GM21723 (cell line): ENCODE measurements at regions not wholly inside any gene's neighbourhood (a gene's known extent, or its start where the extent isn't known, plus 50 kb on each side); places are given as distances from the start of the nearest gene placed in this dataset.
"Not testable (repeated sequence)": the region's sequence is repeated elsewhere in the genome, so short reads cannot be mapped to it uniquely, and the experiment has no call there.

Source experiments
- ATAC-seq: cut with Tn5 transposase; IDR thresholded peaks from one replicate; pipeline ENCODE4 v1.9.1; 2021; ENCODE audit warnings: mild to moderate bottlenecking, moderate library complexity; ENCODE audit not compliant: unreplicated experiment

DNA sequence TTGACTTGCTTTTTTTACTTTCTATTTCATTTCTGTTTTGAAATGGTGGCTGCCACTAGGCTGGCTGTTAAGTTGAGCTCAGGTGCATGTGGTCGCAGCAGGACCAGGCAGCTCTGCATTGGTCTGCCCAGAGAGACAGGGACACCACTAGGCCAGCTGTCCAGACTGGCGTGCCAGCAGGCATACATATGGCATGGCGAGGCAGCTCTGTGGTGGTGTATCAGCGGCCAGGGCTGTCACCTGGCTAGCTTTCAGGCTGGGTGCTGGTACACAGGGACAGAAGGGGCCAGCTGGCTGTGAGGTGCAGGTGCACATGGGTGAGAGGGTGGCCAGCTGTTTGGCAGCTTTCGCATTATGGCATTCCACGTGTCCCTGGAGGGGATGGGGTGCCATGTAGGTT lies 654.0 kb upstream of the ACO1 start:
- ATAC-seq, result no peak

DNA sequence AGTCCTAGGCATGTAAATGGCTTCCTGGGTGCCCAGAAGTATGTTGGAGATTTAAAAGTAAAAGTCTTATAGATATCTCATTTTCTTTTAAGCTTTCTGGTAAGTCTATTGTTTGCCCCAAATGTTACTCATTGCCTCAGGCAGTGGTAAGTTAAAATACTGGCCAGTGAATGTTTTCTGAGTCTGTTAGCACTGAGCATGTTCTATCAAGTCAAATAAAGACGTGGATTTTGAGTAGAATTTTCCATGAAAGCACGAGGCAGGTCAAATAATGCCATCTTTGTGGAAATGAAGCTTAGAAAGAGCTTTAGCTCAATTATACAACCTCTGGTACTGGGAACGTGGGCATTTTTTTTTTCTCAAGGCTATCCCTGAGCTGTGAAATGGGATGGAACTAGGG lies 651.3 kb upstream of the ACO1 start:
- ATAC-seq, result no peak

DNA sequence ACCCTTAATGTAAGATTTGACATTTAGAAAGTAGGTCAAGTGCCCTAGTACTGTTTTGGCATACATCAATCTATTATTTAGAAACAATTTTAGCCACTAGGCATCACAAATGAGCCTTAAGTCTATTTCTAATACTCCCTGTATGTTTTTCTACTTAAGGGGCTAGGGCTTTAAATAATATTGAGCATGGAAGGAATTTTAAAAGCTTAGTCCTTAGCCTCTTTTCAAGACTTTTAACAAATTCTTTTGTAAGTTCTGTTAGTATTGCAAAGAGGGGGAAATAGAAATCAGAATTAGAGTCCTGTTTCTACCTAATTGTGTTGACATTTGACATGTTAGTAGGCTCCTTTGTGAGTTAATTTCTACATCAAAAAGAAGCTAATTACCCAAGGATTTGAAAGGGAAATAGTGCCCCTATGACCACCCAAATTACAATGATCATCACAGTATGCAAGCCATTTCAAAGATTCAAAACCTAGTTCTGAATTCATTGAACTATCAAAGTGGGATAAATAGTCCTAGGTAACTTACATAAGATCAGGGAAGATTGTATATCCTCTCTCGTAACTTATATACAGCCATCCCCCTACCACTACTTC lies 647.8 kb upstream of the ACO1 start:
- ATAC-seq, result no peak

DNA sequence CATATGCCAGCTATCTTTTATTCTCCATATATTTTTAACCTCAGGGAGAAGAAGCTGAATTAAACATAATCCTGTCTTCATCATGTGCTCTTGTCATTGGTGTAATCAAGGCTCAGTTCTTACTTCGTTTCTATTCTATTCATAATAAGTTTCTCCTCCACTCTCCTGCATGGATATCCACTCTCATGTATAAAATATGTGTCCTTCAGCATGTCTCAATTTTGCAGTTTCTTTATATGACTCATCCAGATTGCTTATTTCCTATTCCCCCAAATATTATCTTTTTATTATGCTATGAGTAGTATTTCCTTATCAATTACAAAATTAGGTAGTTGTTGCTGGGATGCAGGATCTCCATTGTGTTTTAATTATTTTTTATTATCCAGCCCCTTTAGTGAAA lies 643.7 kb upstream of the ACO1 start:
- no peak for ATAC-seq

DNA sequence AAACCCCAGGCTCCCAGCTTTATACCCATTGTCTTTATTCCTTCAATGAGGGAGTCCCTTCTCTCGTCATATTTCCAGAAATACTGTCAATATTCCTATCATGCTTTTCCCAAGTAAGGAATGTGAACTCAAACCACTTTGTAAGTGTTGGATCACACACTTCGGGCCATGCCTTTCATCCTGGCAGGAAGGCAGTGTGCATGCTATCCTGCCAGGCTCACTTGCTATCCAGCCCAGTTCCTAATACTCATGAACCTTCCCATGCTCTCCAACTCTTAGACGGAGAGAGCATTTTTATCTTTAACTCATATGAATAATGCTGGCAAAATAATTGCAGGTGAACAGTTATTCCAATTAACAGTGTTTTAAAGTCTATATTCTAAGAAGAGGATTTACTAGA lies 639.9 kb upstream of the ACO1 start:
- no peak for ATAC-seq

DNA sequence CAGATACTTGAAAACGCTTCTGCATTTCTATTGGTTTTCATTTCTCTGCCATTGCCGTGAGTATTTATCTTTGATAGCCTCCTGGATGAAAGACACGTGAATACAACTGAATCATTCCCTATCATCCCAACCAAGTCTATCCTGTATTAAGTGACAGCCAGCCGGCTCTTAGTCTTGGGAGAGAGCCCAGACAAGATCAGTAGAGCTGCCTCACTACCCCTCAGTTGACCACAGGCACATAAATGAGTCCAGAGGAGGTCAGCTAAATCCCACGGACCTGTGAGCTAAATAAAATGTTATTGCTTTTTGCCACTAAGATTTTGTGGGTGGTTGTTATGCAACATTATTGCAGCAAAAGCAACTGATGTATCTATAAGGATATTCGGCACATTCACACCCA lies 639.0 kb upstream of the ACO1 start:
- ATAC-seq, result no peak

DNA sequence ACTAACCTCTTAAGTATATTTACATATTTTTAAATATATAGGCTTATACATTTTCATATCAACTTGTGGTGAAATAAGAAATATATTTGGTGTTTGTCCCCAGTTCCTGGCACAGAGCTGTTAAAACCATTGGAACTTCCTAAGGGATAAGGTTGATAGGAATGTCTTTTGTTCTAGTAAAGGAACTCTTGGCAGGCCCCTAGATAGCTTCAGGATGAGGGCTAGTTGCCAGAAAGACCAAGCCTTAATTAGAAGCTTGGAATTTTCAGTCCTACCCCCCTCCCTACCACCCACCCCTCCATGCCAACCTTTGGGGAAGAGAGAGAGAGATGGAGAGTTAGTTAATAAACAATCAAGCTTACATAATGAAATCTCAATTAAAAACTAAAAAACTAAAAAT lies 638.6 kb upstream of the ACO1 start:
- no peak for ATAC-seq

DNA sequence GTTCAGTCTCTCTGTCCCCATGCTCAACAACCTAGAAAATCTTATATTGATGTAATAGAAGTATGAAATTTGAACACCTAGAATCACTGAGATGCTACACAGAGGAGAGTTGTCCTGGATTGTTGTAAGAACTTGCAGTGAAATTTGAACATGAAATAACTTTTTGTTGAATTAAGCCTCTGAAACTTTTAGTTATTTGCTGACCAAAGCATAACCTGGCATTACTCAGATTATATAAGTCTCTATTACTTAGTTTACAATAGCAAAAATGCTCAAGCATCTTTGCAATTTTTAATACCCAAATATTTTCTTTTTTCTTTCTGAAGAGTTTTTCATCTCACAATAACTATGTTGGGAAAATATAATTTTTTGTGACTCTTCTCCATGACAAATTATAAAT lies 630.7 kb upstream of the ACO1 start:
- no peak for ATAC-seq

DNA sequence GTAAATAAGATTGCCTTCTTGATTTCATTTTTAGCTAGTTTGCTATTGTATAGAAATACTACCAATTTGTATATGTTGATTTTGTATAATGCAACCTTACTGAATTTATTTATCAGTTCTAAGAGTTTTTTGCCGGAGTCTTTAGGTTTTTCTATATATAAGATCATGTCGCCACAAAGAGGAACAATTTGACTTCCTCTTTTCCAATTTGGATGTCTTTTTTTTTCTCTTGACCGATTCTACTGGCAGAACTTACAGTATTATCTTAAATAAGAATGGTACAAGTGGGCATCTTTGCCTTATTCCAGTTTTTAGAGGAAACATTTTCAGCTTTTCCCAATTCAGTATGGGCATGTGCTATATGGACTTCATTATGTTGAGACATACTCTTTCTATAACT lies 624.7 kb upstream of the ACO1 start:
- no peak for ATAC-seq

- not testable (repeated sequence) for ATAC-seq
These were observed 610.4 kb upstream of the ACO1 start for GRCh38 chr9:31774021-31774420.

- ATAC-seq, result no peak
These were observed 609.9 kb upstream of the ACO1 start for GRCh38 chr9:31774571-31774970.

DNA sequence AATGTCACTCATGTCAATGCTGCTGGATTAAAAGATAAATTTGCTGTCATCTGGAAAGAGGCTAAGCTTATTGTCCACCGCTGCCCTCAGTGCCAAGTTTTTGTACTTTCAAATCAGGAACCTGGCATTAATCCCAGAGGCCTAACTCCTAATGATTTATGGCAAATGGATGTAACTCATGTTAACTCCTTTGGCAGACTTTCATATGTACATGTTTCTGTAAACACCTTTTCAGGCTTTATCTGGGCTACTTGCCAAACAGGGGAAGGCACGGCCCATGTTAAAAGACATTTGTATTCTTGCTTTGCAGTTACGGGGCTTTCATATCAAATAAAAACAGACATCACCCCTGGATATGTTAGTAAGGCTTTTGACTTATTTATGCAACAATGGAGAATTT lies 608.0 kb upstream of the ACO1 start:
- ATAC-seq, result no peak

- no peak for ATAC-seq
These were observed 601.0 kb upstream of the ACO1 start for GRCh38 chr9:31783491-31783890.

DNA sequence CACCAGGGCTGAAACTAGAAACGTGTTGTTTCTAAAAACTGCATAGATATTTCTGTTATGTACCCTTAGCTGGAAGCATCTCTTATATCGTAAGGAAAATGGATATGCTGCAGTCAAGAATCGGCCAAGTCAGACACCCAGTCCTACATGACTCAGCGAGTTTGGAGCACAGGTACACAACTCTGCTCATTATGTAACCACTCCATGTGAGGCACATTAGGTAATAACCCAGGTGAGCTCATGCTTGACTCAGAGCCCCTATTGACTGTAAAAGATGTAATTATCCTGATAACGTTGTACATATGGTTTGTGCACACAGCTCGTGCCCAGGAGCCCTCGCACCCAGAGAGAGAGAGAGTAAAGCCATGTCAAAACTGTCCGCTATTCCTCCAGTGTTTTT lies 593.7 kb upstream of the ACO1 start:
- ATAC-seq, result no peak

DNA sequence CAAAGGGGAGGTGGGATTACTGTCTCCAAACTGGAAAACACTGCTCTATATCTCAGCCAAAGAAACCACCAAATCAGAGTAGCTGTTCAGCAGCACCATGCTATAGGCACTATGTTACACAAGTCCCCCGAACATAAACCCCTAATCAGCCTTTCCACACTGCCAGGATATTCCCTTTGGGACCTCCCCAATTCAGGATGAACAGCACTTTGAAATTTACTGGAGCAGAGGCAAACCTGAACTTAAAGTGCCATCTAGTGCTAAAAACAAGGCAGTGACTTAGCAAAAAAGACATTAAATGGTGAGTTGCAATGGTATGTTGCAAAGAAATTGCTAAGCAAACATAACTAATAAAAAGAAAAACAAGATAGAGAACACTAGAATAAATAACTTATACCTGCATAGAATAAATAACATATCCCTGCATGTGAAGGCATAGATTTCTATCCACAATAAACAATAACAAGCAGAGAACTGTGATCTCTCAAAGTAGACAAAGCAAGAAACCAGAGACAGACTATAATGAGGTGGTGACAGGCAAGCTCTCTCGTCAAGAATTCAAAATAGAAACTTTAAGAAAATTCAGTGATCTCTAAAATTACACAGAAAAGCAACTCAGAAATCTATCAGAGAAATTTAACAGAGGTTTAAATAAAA lies 584.4 kb upstream of the ACO1 start:
- ATAC-seq, result no peak

GRCh38 chr9:31807574-31808256 lies 576.7 kb upstream of the ACO1 start:
- no peak for ATAC-seq

- ATAC-seq, result no peak
These were observed 575.7 kb upstream of the ACO1 start for GRCh38 chr9:31808766-31809165.

DNA sequence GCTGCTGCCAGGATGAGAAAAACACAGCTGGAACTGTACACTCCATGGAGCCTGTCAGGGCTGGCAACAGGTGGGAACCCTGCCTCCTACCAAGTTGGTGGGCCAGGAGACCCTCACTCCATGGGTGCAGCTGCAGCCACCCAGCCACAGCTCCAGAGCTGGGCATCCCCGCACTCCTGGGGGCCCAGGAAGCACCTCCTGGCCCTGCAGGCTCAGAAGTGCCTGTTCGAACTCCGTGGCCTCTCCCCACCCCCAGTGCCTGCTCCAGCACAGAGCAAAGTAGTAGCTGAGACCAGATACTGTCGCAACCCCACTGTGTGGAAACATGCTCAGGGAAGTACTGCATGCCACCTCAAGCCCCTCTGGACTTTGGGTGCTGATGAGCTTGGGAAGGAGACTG lies 564.0 kb upstream of the ACO1 start:
- ATAC-seq, result no peak

- no peak for ATAC-seq
These were observed 562.9 kb upstream of the ACO1 start for GRCh38 chr9:31821583-31821982.

DNA sequence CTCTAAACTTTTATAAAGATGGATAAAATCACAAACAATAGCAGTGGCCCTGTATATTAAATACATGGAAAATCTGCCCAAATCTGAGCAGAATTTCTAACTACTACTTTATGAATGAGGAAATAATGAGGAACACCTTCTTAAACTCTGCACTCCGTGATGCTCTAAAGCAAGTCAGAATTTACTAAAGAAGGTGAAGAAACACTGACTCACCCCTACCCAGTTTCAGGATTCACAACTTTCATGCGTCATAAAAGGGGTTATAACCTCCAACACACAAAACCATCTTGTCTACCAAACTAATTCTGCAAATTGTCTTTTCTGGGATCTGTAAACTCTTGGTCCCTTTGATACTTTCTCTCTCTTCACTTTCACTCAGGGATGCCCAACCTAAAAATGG lies 561.1 kb upstream of the ACO1 start:
- no peak for ATAC-seq

DNA sequence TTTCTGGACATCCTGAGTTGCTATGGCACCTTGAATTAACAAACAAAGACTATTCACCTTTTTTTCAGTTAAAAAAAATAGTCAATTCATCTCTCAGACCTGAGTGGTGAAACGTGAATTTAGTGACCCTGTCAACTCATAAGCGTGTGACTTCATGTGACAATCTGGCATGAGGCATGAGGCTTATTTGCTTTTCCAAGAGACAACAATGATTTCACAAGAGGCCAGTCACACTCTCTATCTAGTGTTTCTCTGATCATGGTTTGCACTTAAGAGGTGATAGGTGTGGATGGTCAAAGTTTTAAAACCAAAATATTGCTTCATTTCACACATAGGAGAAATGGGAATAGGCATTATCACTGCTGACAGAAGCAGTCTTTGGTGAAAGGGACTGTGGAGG lies 559.6 kb upstream of the ACO1 start:
- no peak for ATAC-seq

DNA sequence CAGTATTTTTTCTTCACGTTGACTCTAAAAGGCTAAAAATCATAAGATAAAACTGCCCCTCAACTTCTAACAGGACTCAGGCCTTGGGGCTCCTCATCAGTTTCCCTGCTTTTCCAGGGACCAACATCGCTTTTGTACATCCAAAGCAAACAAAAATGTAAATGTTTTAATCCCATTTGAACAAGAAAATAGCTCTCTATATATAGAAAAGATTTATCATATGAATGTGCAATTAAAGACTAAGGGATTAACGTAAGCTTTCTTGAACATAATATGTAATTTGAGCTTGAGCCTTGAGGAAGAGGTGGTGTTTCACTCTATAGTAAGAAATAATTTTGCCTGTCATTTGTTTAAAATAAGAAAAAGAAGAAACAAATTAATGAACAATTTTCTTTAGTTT lies 547.2 kb upstream of the ACO1 start:
- no peak for ATAC-seq

DNA sequence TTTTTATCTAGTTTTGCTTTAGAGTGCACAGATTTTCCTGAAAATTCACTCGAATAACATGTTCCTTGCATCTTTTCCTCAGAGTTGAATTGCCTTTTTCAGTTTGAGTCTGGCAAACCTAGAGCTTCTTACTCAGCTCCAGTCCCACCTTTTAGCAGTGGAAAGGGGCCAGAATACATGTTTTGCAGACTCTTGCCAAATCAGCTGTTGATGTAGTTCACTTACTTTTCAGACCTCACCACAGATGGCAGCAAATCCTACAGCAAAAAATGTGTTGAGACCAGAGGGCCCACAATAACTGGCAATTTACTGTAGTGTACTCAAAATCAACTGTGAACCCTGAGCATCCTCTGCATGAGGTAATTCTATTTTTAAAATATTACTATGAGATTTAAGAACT lies 545.2 kb upstream of the ACO1 start:
- no peak for ATAC-seq
